ENCODE measurements at regions not wholly inside any gene's neighbourhood (a gene's known extent, or its start where the extent isn't known, plus 50 kb on each side); places are given as distances from the start of the nearest gene placed in this dataset.
"Not testable (repeated sequence)": the region's sequence is repeated elsewhere in the genome, so short reads cannot be mapped to it uniquely, and the experiment has no call there.

- no peaks in the 10 kb centered on the region for H3K4me1 Mint-ChIP-seq
- peaks cover 14% of the 10 kb centered on the region for H3K27me3 Mint-ChIP-seq
- H3K27ac Mint-ChIP-seq: no peak overlapping the region
- peaks cover 1 to 8% of the 10 kb centered on the region in 2 donors for H3K9me3 Mint-ChIP-seq
- DNase-seq: no peak
- no peak for ATAC-seq
- H3K4me3 Mint-ChIP-seq: no peak overlapping the region
Observed at GRCh38 chr6:18613319-18613925, 226.3 kb downstream of the RNF144B start.

- ATAC-seq: no peak
- peaks cover 2% of the 10 kb centered on the region for H3K27me3 Mint-ChIP-seq
- no peak overlapping the region for H3K27ac Mint-ChIP-seq
- no peak overlapping the region for H3K4me3 Mint-ChIP-seq
- H3K4me1 Mint-ChIP-seq: no peaks in the 10 kb centered on the region
- H3K9me3 Mint-ChIP-seq: no peaks in the 10 kb centered on the region
- DNase-seq: no peak
Observed at GRCh38 chr6:18629571-18629970, 242.4 kb downstream of the RNF144B start.

- no peak for DNase-seq
Observed at GRCh38 chr6:18632670-18633410, 245.7 kb downstream of the RNF144B start.

GRCh38 chr6:18634912-18635311, 247.8 kb downstream of the RNF144B start:
- peaks cover 0 to 7% of the 10 kb centered on the region in 2 donors for H3K9me3 Mint-ChIP-seq
- H3K27me3 Mint-ChIP-seq: peaks cover 15% of the 10 kb centered on the region
- no peak overlapping the region for H3K27ac Mint-ChIP-seq
- H3K4me1 Mint-ChIP-seq: no peaks in the 10 kb centered on the region
- DNase-seq: no peak
- no peak overlapping the region for H3K4me3 Mint-ChIP-seq
- ATAC-seq: no peak

More at GRCh38 chr6:18632670-18633410, 245.7 kb downstream of the RNF144B start:
- Mint-ChIP-seq H3K4me3 (no peak overlapping the region), H3K4me1 (no peaks in the 10 kb centered on the region), H3K27ac (no peak overlapping the region), H3K27me3 (peaks cover 9% of the 10 kb centered on the region), H3K9me3 (no peaks in the 10 kb centered on the region)
- ATAC-seq: no peak

GRCh38 chr6:18640134-18640533, 253.0 kb downstream of the RNF144B start:
- H3K27me3 Mint-ChIP-seq: peaks cover 7% of the 10 kb centered on the region
- DNase-seq (no peak), ATAC-seq (no peak)
- H3K4me3 Mint-ChIP-seq: no peak overlapping the region
- no peak overlapping the region for H3K27ac Mint-ChIP-seq
- no peaks in the 10 kb centered on the region for H3K4me1 Mint-ChIP-seq
- H3K9me3 Mint-ChIP-seq: peaks cover 0 to 7% of the 10 kb centered on the region in 2 donors

- DNase-seq: no peak
- Mint-ChIP-seq H3K27ac (no peak overlapping the region), H3K4me3 (no peak overlapping the region)
Observed at GRCh38 chr6:18640754-18641153, 253.6 kb downstream of the RNF144B start.

GRCh38 chr6:18654821-18655220, 267.7 kb downstream of the RNF144B start:
- no peak overlapping the region for H3K4me3 Mint-ChIP-seq
- no peak for DNase-seq
- no peak for ATAC-seq

More at GRCh38 chr6:18640754-18641153, 253.6 kb downstream of the RNF144B start:
- Mint-ChIP-seq H3K9me3 (peaks cover 0 to 7% of the 10 kb centered on the region in 2 donors), H3K4me1 (no peaks in the 10 kb centered on the region), H3K27me3 (peaks cover 7% of the 10 kb centered on the region)
- ATAC-seq: no peak

GRCh38 chr6:18656506-18656905, 269.4 kb downstream of the RNF144B start:
- ATAC-seq (no peak), DNase-seq (no peak)
- Mint-ChIP-seq H3K27ac (no peak overlapping the region), H3K4me3 (no peak overlapping the region), H3K4me1 (no peaks in the 10 kb centered on the region), H3K9me3 (peaks cover 24 to 26% of the 10 kb centered on the region in 2 donors), H3K27me3 (no peaks in the 10 kb centered on the region)

More at GRCh38 chr6:18654821-18655220, 267.7 kb downstream of the RNF144B start:
- Mint-ChIP-seq H3K9me3 (peaks cover 24 to 26% of the 10 kb centered on the region in 2 donors), H3K4me1 (no peaks in the 10 kb centered on the region), H3K27ac (no peak overlapping the region), H3K27me3 (no peaks in the 10 kb centered on the region)

GRCh38 chr6:18659994-18660393, 272.8 kb downstream of the RNF144B start:
- not testable (repeated sequence) for DNase-seq, ATAC-seq, H3K27me3 Mint-ChIP-seq, H3K4me3 Mint-ChIP-seq, H3K4me1 Mint-ChIP-seq, H3K27ac Mint-ChIP-seq
- peaks cover 20 to 26% of the 10 kb centered on the region in 2 donors for H3K9me3 Mint-ChIP-seq

- ATAC-seq (no peak), DNase-seq (no peak)
- H3K4me3 Mint-ChIP-seq: no peak overlapping the region
- no peak overlapping the region for H3K27ac Mint-ChIP-seq
- H3K9me3 Mint-ChIP-seq: peaks cover 9 to 13% of the 10 kb centered on the region in 2 donors
- no peaks in the 10 kb centered on the region for H3K4me1 Mint-ChIP-seq
- H3K27me3 Mint-ChIP-seq: no peaks in the 10 kb centered on the region
Observed at GRCh38 chr6:18663011-18663410, 275.9 kb downstream of the RNF144B start.

- H3K4me3 Mint-ChIP-seq: no peak overlapping the region
- DNase-seq: no peak
- no peak for ATAC-seq
- no peak overlapping the region for H3K27ac Mint-ChIP-seq
- H3K27me3 Mint-ChIP-seq: no peaks in the 10 kb centered on the region
- H3K4me1 Mint-ChIP-seq: no peaks in the 10 kb centered on the region
- H3K9me3 Mint-ChIP-seq: peaks cover 3% of the 10 kb centered on the region in 2 donors
Observed at GRCh38 chr6:18664401-18664800, 277.3 kb downstream of the RNF144B start.

GRCh38 chr6:18667612-18668011, 280.5 kb downstream of the RNF144B start:
- H3K9me3 Mint-ChIP-seq: peaks cover 0 to 10% of the 10 kb centered on the region in 2 donors
- no peaks in the 10 kb centered on the region for H3K27me3 Mint-ChIP-seq
- ATAC-seq (no peak), DNase-seq (no peak)
- H3K4me3 Mint-ChIP-seq: no peak overlapping the region
- H3K4me1 Mint-ChIP-seq: no peaks in the 10 kb centered on the region
- H3K27ac Mint-ChIP-seq: no peak overlapping the region

GRCh38 chr6:18668994-18669393, 281.8 kb downstream of the RNF144B start:
- Mint-ChIP-seq H3K27me3 (no peaks in the 10 kb centered on the region), H3K27ac (no peak overlapping the region), H3K9me3 (peaks cover 0 to 10% of the 10 kb centered on the region in 2 donors), H3K4me1 (no peaks in the 10 kb centered on the region), H3K4me3 (no peak overlapping the region)
- DNase-seq: no peak
- no peak for ATAC-seq

- no peak for DNase-seq
- no peak for ATAC-seq
- Mint-ChIP-seq H3K27ac (no peak overlapping the region), H3K4me1 (no peaks in the 10 kb centered on the region), H3K27me3 (no peaks in the 10 kb centered on the region), H3K9me3 (peaks cover under 1 to 10% of the 10 kb centered on the region in 2 donors), H3K4me3 (no peak overlapping the region)
Observed at GRCh38 chr6:18672852-18673251, 285.7 kb downstream of the RNF144B start.

GRCh38 chr6:18674346-18674745, 287.2 kb downstream of the RNF144B start:
- Mint-ChIP-seq H3K27me3 (no peaks in the 10 kb centered on the region), H3K4me1 (no peaks in the 10 kb centered on the region), H3K27ac (no peak overlapping the region), H3K4me3 (no peak overlapping the region), H3K9me3 (peaks cover 10 to 14% of the 10 kb centered on the region in 2 donors)
- ATAC-seq: no peak
- no peak for DNase-seq

GRCh38 chr6:18675881-18676280, 288.7 kb downstream of the RNF144B start:
- no peaks in the 10 kb centered on the region for H3K27me3 Mint-ChIP-seq
- no peaks in the 10 kb centered on the region for H3K4me1 Mint-ChIP-seq
- DNase-seq (no peak), ATAC-seq (no peak)
- H3K9me3 Mint-ChIP-seq: peaks cover 7 to 16% of the 10 kb centered on the region in 2 donors
- no peak overlapping the region for H3K4me3 Mint-ChIP-seq
- no peak overlapping the region for H3K27ac Mint-ChIP-seq
